ENCODE measurements at regions not wholly inside any gene's neighbourhood (a gene's known extent, or its start where the extent isn't known, plus 50 kb on each side); places are given as distances from the start of the nearest gene placed in this dataset.
"Not testable (repeated sequence)": the region's sequence is repeated elsewhere in the genome, so short reads cannot be mapped to it uniquely, and the experiment has no call there.

- Histone ChIP-seq H3K9me3 (ENCODE audit: control insufficient read depth in 2 of 2, low read length in 2 of 2) (no peaks in the 10 kb centered on the region), H3K27ac (ENCODE audit: low read length) (no peak overlapping the region), H3K9ac (ENCODE audit: low read length in 2 of 2) (no peak overlapping the region), H3K4me3 (ENCODE audit: low read length in 2 of 2) (no peak overlapping the region), H3K27me3 (ENCODE audit: control insufficient read depth in 1 of 2, insufficient read depth in 2 of 2, low read length in 2 of 2) (no peaks in the 10 kb centered on the region), H3K4me1 (ENCODE audit: control insufficient read depth, insufficient read depth, low read length) (no peaks in the 10 kb centered on the region), H3K36me3 (ENCODE audit: control insufficient read depth in 2 of 2, insufficient read depth in 2 of 2, low read length in 2 of 2) (no peaks in the 10 kb centered on the region)
These were observed 111.5 kb upstream of the LYPLAL1 start for GRCh38 chr1:219062161-219062560.

DNA sequence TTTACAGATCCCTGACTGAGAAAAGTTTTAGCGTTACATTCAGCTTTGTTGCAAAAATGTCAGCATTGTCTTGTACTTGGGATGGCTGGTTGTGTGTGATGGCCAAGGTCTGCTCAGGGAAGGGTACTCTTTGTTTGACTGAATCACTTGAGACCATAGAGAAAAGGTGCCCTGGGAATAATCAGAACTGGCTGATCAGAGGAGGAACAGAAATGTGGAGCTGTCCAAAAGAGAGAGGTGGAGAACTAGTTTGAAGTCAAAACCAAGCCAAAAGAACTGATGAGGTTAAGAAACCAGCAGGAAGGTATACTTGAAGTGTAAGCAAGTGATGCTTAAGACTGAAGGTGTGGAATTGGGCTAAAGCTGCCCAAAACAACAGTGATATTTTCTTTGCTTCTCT is 107.6 kb upstream of the LYPLAL1 start:
- Histone ChIP-seq H3K4me3 (ENCODE audit: low read length in 2 of 2) (no peak overlapping the region), H3K9ac (ENCODE audit: low read length in 2 of 2) (no peak overlapping the region), H3K4me1 (ENCODE audit: control insufficient read depth, insufficient read depth, low read length) (no peaks in the 10 kb centered on the region), H3K36me3 (ENCODE audit: control insufficient read depth in 2 of 2, insufficient read depth in 2 of 2, low read length in 2 of 2) (no peaks in the 10 kb centered on the region), H3K27me3 (ENCODE audit: control insufficient read depth in 1 of 2, insufficient read depth in 2 of 2, low read length in 2 of 2) (no peaks in the 10 kb centered on the region), H3K9me3 (ENCODE audit: control insufficient read depth in 2 of 2, low read length in 2 of 2) (no peaks in the 10 kb centered on the region), H3K27ac (ENCODE audit: low read length) (no peak overlapping the region)

DNA sequence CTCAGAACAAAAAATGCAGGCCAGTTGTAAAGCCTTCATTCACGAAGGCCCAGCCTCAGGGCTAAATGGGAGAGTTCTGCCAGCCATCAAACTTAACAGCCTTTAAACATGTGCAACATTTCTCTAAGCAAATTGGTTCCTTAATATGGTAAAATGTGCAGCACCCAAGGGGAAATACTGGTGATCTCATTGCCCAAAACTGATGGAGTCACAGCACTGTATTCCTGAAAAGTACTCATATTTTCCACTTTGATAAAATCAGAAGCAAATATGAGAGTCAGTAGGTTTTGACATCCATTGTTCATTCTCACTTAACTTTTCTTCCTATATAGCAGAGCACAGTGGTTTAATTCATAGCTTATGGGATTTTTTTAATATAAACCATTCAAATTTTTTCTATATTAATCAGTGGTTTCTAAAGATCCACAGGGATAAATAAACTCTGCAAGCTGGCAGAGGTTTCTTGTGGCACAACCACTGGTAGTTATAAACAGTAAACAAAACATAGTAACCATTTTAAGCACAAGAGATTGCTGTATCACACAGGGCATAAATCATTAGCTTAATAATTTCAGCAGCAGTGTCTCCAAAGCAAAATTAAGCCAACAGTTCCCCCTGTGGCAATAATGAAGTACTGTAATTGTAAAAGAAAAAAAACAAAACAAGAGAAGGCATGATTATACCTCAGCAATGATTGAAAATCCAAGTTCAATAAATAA is 106.9 kb upstream of the LYPLAL1 start:
- no peaks in the 10 kb centered on the region for H3K27me3 ChIP-seq (ENCODE audit: control insufficient read depth in 1 of 2, insufficient read depth in 2 of 2, low read length in 2 of 2)
- no peak overlapping the region for H3K9ac ChIP-seq (ENCODE audit: low read length in 2 of 2)
- H3K9me3 ChIP-seq (ENCODE audit: control insufficient read depth in 2 of 2, low read length in 2 of 2) = no peaks in the 10 kb centered on the region
- H3K36me3 ChIP-seq (ENCODE audit: control insufficient read depth in 2 of 2, insufficient read depth in 2 of 2, low read length in 2 of 2) = no peaks in the 10 kb centered on the region
- no peaks in the 10 kb centered on the region for H3K4me1 ChIP-seq (ENCODE audit: control insufficient read depth, insufficient read depth, low read length)
- H3K4me3 ChIP-seq (ENCODE audit: low read length in 2 of 2) = no peak overlapping the region
- H3K27ac ChIP-seq (ENCODE audit: low read length) = no peak overlapping the region

GRCh38 chr1:219067350-219067712 is 106.3 kb upstream of the LYPLAL1 start:
- no peaks in the 10 kb centered on the region for H3K9me3 ChIP-seq (ENCODE audit: control insufficient read depth in 2 of 2, low read length in 2 of 2)

DNA sequence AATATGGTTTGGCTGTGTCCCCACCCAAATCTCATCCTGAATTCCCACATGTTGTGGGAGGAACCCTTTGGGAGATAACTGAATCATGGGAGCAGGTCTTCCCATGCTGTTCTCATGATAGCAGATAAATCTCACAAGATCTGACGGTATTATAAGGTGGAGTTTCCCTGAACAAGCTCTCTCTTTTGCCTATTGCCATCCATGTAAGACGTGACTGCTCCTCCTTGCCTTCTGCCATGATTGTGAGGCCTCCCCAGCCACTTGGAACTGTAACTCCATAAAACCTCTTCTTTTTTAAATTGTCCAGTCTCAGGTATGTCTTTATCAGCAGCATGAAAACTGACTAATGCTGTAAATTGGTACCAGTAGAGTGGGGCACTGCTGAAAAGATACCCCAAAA is 103.3 kb upstream of the LYPLAL1 start:
- H3K27me3 ChIP-seq (ENCODE audit: control insufficient read depth in 1 of 2, insufficient read depth in 2 of 2, low read length in 2 of 2); H3K9me3 ChIP-seq (ENCODE audit: control insufficient read depth in 2 of 2, low read length in 2 of 2); H3K4me1 ChIP-seq (ENCODE audit: control insufficient read depth, insufficient read depth, low read length); H3K36me3 ChIP-seq (ENCODE audit: control insufficient read depth in 2 of 2, insufficient read depth in 2 of 2, low read length in 2 of 2); H3K9ac ChIP-seq (ENCODE audit: low read length in 2 of 2); H3K27ac ChIP-seq (ENCODE audit: low read length); H3K4me3 ChIP-seq (ENCODE audit: low read length in 2 of 2): not testable (repeated sequence)

More at GRCh38 chr1:219067350-219067712, 106.3 kb upstream of the LYPLAL1 start:
- Histone ChIP-seq H3K27ac (ENCODE audit: low read length) (no peak overlapping the region), H3K4me3 (ENCODE audit: low read length in 2 of 2) (no peak overlapping the region), H3K36me3 (ENCODE audit: control insufficient read depth in 2 of 2, insufficient read depth in 2 of 2, low read length in 2 of 2) (no peaks in the 10 kb centered on the region), H3K27me3 (ENCODE audit: control insufficient read depth in 1 of 2, insufficient read depth in 2 of 2, low read length in 2 of 2) (no peaks in the 10 kb centered on the region), H3K9ac (ENCODE audit: low read length in 2 of 2) (no peak overlapping the region), H3K4me1 (ENCODE audit: control insufficient read depth, insufficient read depth, low read length) (no peaks in the 10 kb centered on the region)

GRCh38 chr1:219071209-219071608 is 102.5 kb upstream of the LYPLAL1 start:
- no peak overlapping the region for H3K4me3 ChIP-seq (ENCODE audit: low read length in 2 of 2)
- H3K4me1 ChIP-seq (ENCODE audit: control insufficient read depth, insufficient read depth, low read length) = no peaks in the 10 kb centered on the region
- no peaks in the 10 kb centered on the region for H3K27me3 ChIP-seq (ENCODE audit: control insufficient read depth in 1 of 2, insufficient read depth in 2 of 2, low read length in 2 of 2)
- H3K9ac ChIP-seq (ENCODE audit: low read length in 2 of 2) = no peak overlapping the region
- no peaks in the 10 kb centered on the region for H3K36me3 ChIP-seq (ENCODE audit: control insufficient read depth in 2 of 2, insufficient read depth in 2 of 2, low read length in 2 of 2)
- no peak overlapping the region for H3K27ac ChIP-seq (ENCODE audit: low read length)
- H3K9me3 ChIP-seq (ENCODE audit: control insufficient read depth in 2 of 2, low read length in 2 of 2) = no peaks in the 10 kb centered on the region

DNA sequence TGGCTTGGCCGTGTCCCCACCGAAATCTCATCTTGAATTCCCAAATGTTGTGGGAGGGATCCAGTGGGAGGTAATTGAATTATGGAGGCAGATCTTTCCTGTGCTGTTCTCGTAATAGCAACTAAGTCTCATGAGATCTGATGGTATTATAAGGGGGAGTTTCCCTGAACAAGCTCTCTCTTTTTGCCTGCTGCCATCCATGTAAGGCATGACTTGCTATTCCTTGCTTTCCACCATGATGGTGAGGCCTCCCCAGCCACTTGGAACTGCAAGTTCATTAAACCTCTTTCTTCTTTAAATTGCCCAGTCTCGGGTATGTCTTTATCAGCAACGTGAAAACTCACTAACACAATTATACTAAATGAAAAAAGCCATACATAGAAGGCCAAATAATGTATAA is 101.3 kb upstream of the LYPLAL1 start:
- no peaks in the 10 kb centered on the region for H3K27me3 ChIP-seq (ENCODE audit: control insufficient read depth in 1 of 2, insufficient read depth in 2 of 2, low read length in 2 of 2)
- no peaks in the 10 kb centered on the region for H3K9me3 ChIP-seq (ENCODE audit: control insufficient read depth in 2 of 2, low read length in 2 of 2)
- H3K36me3 ChIP-seq (ENCODE audit: control insufficient read depth in 2 of 2, insufficient read depth in 2 of 2, low read length in 2 of 2) = no peaks in the 10 kb centered on the region
- H3K4me3 ChIP-seq (ENCODE audit: low read length in 2 of 2) = no peak overlapping the region
- no peak overlapping the region for H3K27ac ChIP-seq (ENCODE audit: low read length)
- no peaks in the 10 kb centered on the region for H3K4me1 ChIP-seq (ENCODE audit: control insufficient read depth, insufficient read depth, low read length)
- H3K9ac ChIP-seq (ENCODE audit: low read length in 2 of 2) = no peak overlapping the region

DNA sequence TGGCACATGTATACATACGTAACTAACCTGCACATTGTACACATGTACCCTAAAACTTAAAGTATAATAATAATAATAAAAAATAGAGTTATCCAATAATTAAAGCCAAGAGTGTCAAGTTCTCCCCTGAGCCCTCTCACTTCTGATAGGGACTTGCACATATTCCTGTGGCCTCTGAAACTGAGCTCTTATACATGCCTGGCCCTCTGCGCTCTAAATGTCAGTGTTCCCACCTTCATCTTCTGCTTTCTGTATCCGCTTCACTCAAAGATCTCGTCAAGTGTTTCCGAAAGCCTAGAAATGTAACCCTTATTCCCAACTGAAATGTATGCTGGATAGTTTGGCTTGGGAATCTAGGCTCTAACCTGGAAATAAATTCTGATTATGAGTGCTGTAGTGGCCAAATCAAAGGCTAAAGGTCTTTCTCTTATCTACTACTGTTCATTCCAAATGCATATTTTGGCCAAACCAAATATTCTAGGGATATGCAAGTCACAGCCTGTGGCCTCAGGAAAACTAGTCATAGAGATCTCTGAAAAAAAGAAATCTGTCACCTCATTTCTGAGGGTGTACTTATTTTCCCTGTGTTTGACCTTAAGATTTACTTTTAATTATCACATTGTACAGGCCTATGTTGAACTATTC is 99.5 kb upstream of the LYPLAL1 start:
- Histone ChIP-seq H3K27me3 (ENCODE audit: control insufficient read depth in 1 of 2, insufficient read depth in 2 of 2, low read length in 2 of 2) (no peaks in the 10 kb centered on the region), H3K4me3 (ENCODE audit: low read length in 2 of 2) (no peak overlapping the region), H3K9me3 (ENCODE audit: control insufficient read depth in 2 of 2, low read length in 2 of 2) (no peaks in the 10 kb centered on the region), H3K9ac (ENCODE audit: low read length in 2 of 2) (no peak overlapping the region), H3K36me3 (ENCODE audit: control insufficient read depth in 2 of 2, insufficient read depth in 2 of 2, low read length in 2 of 2) (no peaks in the 10 kb centered on the region), H3K27ac (ENCODE audit: low read length) (no peak overlapping the region), H3K4me1 (ENCODE audit: control insufficient read depth, insufficient read depth, low read length) (no peaks in the 10 kb centered on the region)

- Histone ChIP-seq H3K9me3 (ENCODE audit: control insufficient read depth in 2 of 2, low read length in 2 of 2) (no peaks in the 10 kb centered on the region), H3K4me3 (ENCODE audit: low read length in 2 of 2) (no peak overlapping the region), H3K4me1 (ENCODE audit: control insufficient read depth, insufficient read depth, low read length) (no peaks in the 10 kb centered on the region), H3K9ac (ENCODE audit: low read length in 2 of 2) (no peak overlapping the region), H3K36me3 (ENCODE audit: control insufficient read depth in 2 of 2, insufficient read depth in 2 of 2, low read length in 2 of 2) (no peaks in the 10 kb centered on the region), H3K27ac (ENCODE audit: low read length) (no peak overlapping the region), H3K27me3 (ENCODE audit: control insufficient read depth in 1 of 2, insufficient read depth in 2 of 2, low read length in 2 of 2) (no peaks in the 10 kb centered on the region)
These were observed 98.4 kb upstream of the LYPLAL1 start for GRCh38 chr1:219075121-219075879.

DNA sequence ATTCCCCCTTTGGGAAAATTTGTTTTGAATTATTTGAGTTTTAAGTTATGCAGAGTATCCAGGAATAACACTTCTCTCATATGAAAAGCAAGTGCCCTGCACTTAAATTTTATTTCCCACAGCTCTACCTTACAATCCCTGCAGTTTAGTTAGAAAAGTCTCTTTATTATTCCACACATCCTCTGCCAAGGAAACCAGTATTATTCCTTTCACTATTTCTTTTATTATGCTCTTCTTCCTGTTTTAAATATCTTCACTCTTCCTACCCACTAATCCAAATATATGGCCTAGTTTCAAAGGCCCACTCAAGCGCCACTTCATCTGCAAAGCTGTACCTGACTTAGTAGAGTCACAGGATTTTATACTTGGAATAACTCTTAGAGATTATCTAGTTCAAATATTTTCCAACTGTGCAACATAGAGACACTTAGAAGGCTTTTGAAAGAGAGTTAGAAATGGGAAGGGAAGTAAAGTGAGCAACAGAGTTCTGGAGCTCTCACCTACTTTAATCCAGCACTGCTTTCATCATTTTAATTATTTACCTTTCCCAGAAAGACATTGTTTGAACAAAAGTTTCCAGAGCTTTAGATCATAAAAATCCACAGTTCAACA is 97.2 kb upstream of the LYPLAL1 start:
- no peaks in the 10 kb centered on the region for H3K9me3 ChIP-seq (ENCODE audit: control insufficient read depth in 2 of 2, low read length in 2 of 2)

More for the DNA sequence above, 97.2 kb upstream of the LYPLAL1 start:
- H3K27ac ChIP-seq (ENCODE audit: low read length) = no peak overlapping the region
- no peaks in the 10 kb centered on the region for H3K4me1 ChIP-seq (ENCODE audit: control insufficient read depth, insufficient read depth, low read length)
- no peak overlapping the region for H3K9ac ChIP-seq (ENCODE audit: low read length in 2 of 2)
- no peak overlapping the region for H3K4me3 ChIP-seq (ENCODE audit: low read length in 2 of 2)
- H3K27me3 ChIP-seq (ENCODE audit: control insufficient read depth in 1 of 2, insufficient read depth in 2 of 2, low read length in 2 of 2) = no peaks in the 10 kb centered on the region
- no peaks in the 10 kb centered on the region for H3K36me3 ChIP-seq (ENCODE audit: control insufficient read depth in 2 of 2, insufficient read depth in 2 of 2, low read length in 2 of 2)

Data from stomach smooth muscle (tissue), 2 donors.